A673 (cell line): ENCODE measurements at regions not wholly inside any gene's neighbourhood (a gene's known extent, or its start where the extent isn't known, plus 50 kb on each side); places are given as distances from the start of the nearest gene placed in this dataset.

ENCODE experiments used
- BruUV-seq: library from RNA; stranded (reverse); fragments of 400-500 nt; replicated peaks from 2 replicates; lab custom pipeline; 2021; lab: Mats Ljungman, UMichigan
- CTCF ChIA-PET: fragments of 300-600 bp; sonication (Branson Sonifier 250); formaldehyde crosslinking; loops from one replicate; lab custom pipeline; 2022; ENCODE audit warnings: antibody characterized with exemption; lab: Charles Lee
- POLR2A ChIA-PET: fragments of 300-600 bp; sonication (Branson Sonifier 250); formaldehyde crosslinking; loops from one replicate; lab custom pipeline; 2022; ENCODE audit warnings: antibody characterized with exemption; ENCODE audit not compliant: low non-redundant PET; lab: Charles Lee
- DNase-seq: peaks from one replicate; pipeline ENCODE4 v3.0.0-alpha.2; 2015; ENCODE audit warnings: low spot score
- H3K27ac ChIP-seq: fragments of 200-600 bp; sonication (generic); 2 replicates; pipeline ENCODE4 v1.5.1; 2016; ENCODE audit warnings: mixed run types, low read depth, mild to moderate bottlenecking, mixed read lengths, antibody characterized with exemption, low read length; ENCODE audit not compliant: poor library complexity, severe bottlenecking
- H3K27me3 ChIP-seq: fragments of 200-600 bp; sonication (generic); replicated peaks from 2 replicates; pipeline ENCODE4 v1.6.1; 2017; ENCODE audit warnings: mixed run types, low read depth, mild to moderate bottlenecking, mixed read lengths, antibody characterized with exemption, low read length; ENCODE audit not compliant: insufficient read depth, poor library complexity
- H3K36me3 ChIP-seq: fragments of 200-600 bp; sonication (generic); 2 replicates; pipeline ENCODE4 v1.6.1; 2016; ENCODE audit warnings: mixed run types, mild to moderate bottlenecking, mixed read lengths, antibody characterized with exemption, low read length; ENCODE audit not compliant: insufficient read depth, poor library complexity, severe bottlenecking
- H3K4me1 ChIP-seq: fragments of 200-600 bp; sonication (generic); 2 replicates; pipeline ENCODE4 v1.6.1; 2017; ENCODE audit warnings: mixed run types, mild to moderate bottlenecking, mixed read lengths, antibody characterized with exemption, low read length; ENCODE audit not compliant: insufficient read depth, poor library complexity, severe bottlenecking
- H3K4me3 ChIP-seq: fragments of 200-600 bp; sonication (generic); 2 replicates; pipeline ENCODE4 v1.5.1; 2016; ENCODE audit warnings: low read depth, mixed run types, mild to moderate bottlenecking, mixed read lengths, low read length; ENCODE audit not compliant: poor library complexity, severe bottlenecking
- H3K9me3 ChIP-seq: fragments of 200-600 bp; sonication (generic); 2 replicates; pipeline ENCODE4 v1.6.1; 2016; ENCODE audit warnings: mixed run types, low read depth, mild to moderate bottlenecking, mixed read lengths, antibody characterized with exemption, low read length; ENCODE audit not compliant: poor library complexity, severe bottlenecking
- EZH2 ChIP-seq: fragments of 200-600 bp; sonication (generic); IDR thresholded peaks from 2 replicates; pipeline ENCODE4 v1.6.1; 2017; ENCODE audit warnings: borderline replicate concordance, low read depth, mild to moderate bottlenecking, mixed read lengths, antibody characterized with exemption, low read length; ENCODE audit not compliant: poor library complexity, severe bottlenecking
- intact Hi-C: fragments of 100-400 bp; cut with micrococcal nuclease; formaldehyde crosslinking; loops from one replicate; pipeline ENCODE4 v1.10.0; 2022; ENCODE audit not compliant: unreplicated experiment
- TF ChIP-seq, protein P1 (sequence below): fragments of 300-800, 200-600 bp; sonication (generic); conservative IDR thresholded peaks from 2 replicates; pipeline ENCODE4 v1.5.1; 2017; ENCODE audit warnings: low read depth, mild to moderate bottlenecking, antibody characterized with exemption, low read length, moderate library complexity, mixed read lengths

DNA sequence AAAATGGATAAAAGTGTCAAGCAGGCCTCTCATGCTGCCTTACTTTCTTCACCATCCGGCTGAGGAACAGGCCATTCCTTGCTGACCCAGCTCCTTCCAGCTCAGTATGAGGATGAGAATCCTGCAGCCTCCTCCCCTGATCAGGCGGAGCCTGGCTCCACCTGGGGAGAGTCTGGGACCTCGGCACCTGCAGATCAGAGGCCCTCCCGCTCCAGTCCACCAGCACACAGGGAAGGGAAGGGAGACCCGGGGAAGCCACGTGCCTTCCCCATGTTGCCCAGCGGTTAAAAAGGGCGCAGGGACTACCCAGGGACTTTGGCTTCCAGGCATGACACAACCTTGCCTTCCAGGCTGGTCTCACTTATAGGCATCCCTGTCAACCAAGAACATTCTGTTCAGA lies 172.0 kb downstream of the NDUFA10 start:
- Histone ChIP-seq H3K4me1 (no peaks in the 10 kb centered on the region), H3K4me3 (no peak overlapping the region), H3K9me3 (peaks cover 6% of the 10 kb centered on the region), H3K27me3 (peaks cover 4% of the 10 kb centered on the region), H3K27ac (no peak overlapping the region), H3K36me3 (no peaks in the 10 kb centered on the region)
- POLR2A ChIA-PET = no interaction called here
- CTCF ChIA-PET = no interaction called here
- BruUV-seq = no TSS peak
- intact Hi-C loops = no loop called here
- TF ChIP-seq EZH2 = no peak
- TF ChIP-seq, protein P1, sequence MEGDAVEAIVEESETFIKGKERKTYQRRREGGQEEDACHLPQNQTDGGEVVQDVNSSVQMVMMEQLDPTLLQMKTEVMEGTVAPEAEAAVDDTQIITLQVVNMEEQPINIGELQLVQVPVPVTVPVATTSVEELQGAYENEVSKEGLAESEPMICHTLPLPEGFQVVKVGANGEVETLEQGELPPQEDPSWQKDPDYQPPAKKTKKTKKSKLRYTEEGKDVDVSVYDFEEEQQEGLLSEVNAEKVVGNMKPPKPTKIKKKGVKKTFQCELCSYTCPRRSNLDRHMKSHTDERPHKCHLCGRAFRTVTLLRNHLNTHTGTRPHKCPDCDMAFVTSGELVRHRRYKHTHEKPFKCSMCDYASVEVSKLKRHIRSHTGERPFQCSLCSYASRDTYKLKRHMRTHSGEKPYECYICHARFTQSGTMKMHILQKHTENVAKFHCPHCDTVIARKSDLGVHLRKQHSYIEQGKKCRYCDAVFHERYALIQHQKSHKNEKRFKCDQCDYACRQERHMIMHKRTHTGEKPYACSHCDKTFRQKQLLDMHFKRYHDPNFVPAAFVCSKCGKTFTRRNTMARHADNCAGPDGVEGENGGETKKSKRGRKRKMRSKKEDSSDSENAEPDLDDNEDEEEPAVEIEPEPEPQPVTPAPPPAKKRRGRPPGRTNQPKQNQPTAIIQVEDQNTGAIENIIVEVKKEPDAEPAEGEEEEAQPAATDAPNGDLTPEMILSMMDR = no peak
- no peak for DNase-seq

DNA sequence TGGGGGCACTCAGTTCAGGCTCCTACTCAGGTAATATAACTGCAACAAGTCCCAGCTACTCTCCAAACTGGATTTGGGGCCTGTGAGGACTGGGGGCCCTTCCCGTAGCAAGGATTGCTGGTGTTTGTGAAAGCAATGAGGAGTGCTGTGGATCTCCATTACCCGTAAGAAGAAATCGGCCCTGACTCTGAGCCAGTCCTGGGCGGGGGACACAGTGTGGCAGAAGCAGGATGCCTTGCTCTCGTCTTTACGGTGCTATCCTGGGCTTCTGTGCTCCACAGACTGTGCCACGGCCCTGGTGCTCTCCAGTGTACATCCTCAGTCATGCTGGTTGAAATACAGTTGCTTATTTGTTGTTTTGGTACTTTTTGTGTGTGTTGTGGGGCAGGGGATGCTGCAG lies 172.9 kb downstream of the NDUFA10 start:
- no TSS peak for BruUV-seq
- H3K36me3 ChIP-seq = no peaks in the 10 kb centered on the region
- no peak for DNase-seq
- H3K27me3 ChIP-seq = peaks cover 4% of the 10 kb centered on the region
- no peak overlapping the region for H3K4me3 ChIP-seq
- H3K4me1 ChIP-seq = no peaks in the 10 kb centered on the region
- ChIA-PET CTCF (no interaction called here), POLR2A (no interaction called here)
- no peak for TF ChIP-seq EZH2
- TF ChIP-seq, protein P1 = no peak
- H3K9me3 ChIP-seq = peaks cover 6% of the 10 kb centered on the region
- no peak overlapping the region for H3K27ac ChIP-seq
- intact Hi-C loops = no loop called here

DNA sequence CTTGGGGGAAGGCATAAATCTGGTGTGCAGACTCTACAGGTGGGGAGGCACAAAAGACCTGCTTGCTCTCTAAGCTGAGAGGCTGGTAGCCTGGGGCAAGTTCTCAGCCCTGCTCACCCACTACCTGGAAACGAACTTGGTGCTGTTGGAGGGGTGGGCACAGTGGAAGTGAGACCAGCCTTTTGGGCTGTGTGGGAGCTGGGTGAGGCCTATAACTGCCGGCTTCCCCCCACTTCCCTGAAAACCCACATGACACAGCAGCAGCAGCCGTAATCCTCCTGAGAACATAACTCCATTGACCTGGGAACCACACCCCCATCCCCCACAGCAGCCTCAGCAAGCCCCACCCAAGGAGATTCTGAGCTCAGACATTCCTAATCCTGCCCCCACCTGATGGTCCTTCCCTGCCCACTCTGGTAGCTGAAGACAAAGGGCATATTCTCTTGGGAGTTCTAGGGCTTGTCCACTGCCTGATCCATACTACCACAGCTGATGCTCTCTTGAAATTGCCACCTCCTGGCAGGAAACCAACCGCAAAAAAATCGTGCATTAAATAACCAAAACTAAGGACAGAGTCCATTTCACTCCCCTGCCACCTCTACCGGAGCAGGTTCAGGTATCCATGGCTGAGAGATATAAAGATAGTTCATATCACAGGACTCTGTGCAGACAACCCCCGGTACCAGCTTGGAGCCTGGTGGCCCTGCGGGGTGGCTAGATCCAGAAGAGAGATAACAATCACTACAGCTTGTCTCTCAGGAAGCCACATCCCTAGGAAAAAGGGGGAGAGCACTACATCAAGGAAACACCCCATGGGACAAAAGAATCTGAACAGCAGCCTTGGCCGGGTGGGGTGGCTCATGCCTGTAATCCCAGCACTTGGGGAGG lies 178.1 kb downstream of the NDUFA10 start:
- Histone ChIP-seq H3K27me3 (peaks cover 15% of the 10 kb centered on the region), H3K4me1 (no peaks in the 10 kb centered on the region), H3K4me3 (no peak overlapping the region), H3K36me3 (no peaks in the 10 kb centered on the region), H3K27ac (no peak overlapping the region), H3K9me3 (peaks cover 6% of the 10 kb centered on the region)
- TF ChIP-seq, protein P1 = no peak
- no peak for TF ChIP-seq EZH2
- intact Hi-C loops = no loop called here
- DNase-seq = no peak
- ChIA-PET CTCF (interaction anchor here (0.6 kb wide), 1 partner anchor 87 kb away, joined by 5 read pairs; no protein-coding TSS in a partner anchor), POLR2A (no interaction called here)
- no TSS peak for BruUV-seq
